ENCODE measurements at regions not wholly inside any gene's neighbourhood (a gene's known extent, or its start where the extent isn't known, plus 50 kb on each side); places are given as distances from the start of the nearest gene placed in this dataset.
"Not testable (repeated sequence)": the region's sequence is repeated elsewhere in the genome, so short reads cannot be mapped to it uniquely, and the experiment has no call there.

DNA sequence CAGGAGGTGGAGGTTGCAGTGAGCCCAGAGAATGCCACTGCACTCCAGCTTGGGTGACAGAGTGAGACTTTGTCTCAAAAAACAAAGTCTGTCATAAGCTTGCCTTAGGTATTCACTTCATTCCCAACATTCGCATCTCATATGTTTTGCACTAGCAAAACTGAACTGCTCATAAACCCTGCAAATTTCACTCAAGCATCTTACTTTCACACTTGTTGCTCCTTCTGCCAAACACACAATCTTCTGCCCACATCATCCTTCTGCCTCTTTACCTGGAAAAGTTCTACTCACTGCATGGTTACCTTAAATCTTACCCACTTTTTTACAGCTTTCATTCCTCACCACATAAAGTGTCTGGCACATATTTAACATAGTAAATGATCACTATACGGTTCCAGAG, 152.5 kb downstream of the USP22 start:
- Histone ChIP-seq H3K27me3 (no peaks in the 10 kb centered on the region), H3K36me3 (no peaks in the 10 kb centered on the region), H3K9me3 (ENCODE audit: low read depth) (no peaks in the 10 kb centered on the region), H3K4me3 (no peak overlapping the region), H3K27ac (no peak overlapping the region), H3K4me1 (ENCODE audit: low read depth) (no peaks in the 10 kb centered on the region)
- TF ChIP-seq, protein P1, sequence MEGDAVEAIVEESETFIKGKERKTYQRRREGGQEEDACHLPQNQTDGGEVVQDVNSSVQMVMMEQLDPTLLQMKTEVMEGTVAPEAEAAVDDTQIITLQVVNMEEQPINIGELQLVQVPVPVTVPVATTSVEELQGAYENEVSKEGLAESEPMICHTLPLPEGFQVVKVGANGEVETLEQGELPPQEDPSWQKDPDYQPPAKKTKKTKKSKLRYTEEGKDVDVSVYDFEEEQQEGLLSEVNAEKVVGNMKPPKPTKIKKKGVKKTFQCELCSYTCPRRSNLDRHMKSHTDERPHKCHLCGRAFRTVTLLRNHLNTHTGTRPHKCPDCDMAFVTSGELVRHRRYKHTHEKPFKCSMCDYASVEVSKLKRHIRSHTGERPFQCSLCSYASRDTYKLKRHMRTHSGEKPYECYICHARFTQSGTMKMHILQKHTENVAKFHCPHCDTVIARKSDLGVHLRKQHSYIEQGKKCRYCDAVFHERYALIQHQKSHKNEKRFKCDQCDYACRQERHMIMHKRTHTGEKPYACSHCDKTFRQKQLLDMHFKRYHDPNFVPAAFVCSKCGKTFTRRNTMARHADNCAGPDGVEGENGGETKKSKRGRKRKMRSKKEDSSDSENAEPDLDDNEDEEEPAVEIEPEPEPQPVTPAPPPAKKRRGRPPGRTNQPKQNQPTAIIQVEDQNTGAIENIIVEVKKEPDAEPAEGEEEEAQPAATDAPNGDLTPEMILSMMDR (IDR thresholded peaks at IDR 0.05; ENCODE audit: low read depth, low read length): no peak
- DNase-seq (ENCODE audit: low read depth in 1 of 2, low spot score in 1 of 2): no peak

DNA sequence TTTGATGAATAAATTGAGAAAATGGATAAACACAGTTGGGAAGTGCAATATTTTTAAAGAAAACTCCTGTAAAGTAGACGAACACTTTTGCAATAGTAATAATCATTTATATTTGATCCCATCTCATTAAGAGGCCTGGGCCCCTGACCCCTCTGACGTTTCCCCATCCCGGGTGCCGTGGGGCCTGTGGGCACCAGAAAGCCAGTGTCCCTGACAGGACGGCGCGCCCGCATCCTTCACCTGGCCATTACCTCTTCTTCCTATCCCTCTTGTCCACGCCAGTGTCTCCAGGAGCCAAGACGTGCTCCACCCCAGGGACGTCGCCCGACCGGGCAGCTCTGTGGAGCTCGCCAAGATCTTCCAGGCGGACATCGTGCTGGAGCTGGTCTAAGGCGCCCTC, 147.4 kb downstream of the USP22 start:
- not testable (repeated sequence) for H3K27me3 ChIP-seq; H3K9me3 ChIP-seq (ENCODE audit: low read depth); H3K27ac ChIP-seq; H3K36me3 ChIP-seq; DNase-seq (ENCODE audit: low read depth in 1 of 2, low spot score in 1 of 2); H3K4me1 ChIP-seq (ENCODE audit: low read depth); H3K4me3 ChIP-seq

DNA sequence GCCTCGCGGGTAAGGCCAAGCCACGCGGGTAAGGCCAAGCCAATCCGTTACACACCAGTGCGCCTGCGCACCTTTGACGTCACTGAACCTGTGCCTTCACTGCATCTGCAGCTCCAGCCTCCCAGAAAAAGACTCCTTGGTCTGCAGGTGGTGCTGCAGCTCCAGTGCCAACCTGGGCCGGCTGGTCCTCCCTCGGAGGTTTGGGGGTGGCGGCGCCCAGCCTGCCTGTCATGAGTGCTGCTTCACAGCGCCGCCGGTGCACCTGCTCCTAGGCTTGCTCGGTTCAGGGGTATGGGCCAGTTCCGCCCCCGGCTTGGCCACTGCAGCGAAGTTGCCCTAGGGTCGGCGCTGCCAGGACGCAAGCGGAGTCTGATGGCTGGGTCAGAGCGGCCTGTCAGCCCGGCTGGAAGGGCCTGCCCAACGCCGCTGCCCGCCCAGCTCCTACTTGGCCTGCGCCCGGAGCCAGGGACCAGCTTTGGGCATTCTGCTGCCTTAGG, 146.6 kb downstream of the USP22 start:
- H3K27ac ChIP-seq: no peak overlapping the region
- H3K4me1 ChIP-seq (ENCODE audit: low read depth): no peaks in the 10 kb centered on the region
- H3K36me3 ChIP-seq: peaks cover 4% of the 10 kb centered on the region
- H3K9me3 ChIP-seq (ENCODE audit: low read depth): no peaks in the 10 kb centered on the region
- TF ChIP-seq, protein P1 (IDR thresholded peaks at IDR 0.05; ENCODE audit: low read depth, low read length): peak; percentile 8
- peak in 1 of 2 donors; percentile 40 for DNase-seq (ENCODE audit: low read depth in 1 of 2, low spot score in 1 of 2)
- no peaks in the 10 kb centered on the region for H3K27me3 ChIP-seq
- no peak overlapping the region for H3K4me3 ChIP-seq

DNA sequence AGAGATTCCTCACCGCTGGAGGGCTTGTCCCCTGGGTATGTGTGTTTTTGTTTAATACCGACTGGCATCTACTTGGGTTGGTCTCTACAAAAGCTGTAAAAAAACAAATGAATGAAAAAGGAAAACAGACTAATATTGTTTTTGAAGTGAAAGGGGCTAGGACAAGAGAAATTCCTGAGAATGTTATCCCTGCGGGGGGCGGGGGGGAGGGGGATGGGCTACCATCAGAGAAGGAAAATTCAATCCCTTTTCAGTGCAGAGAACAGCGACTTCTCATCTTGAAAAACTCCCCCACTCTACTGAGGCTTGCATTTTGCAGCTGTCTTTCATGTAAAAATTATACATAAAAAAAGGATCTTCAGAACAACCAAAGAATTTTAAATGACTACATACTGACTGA, 144.1 kb downstream of the USP22 start:
- not testable (repeated sequence) for H3K4me1 ChIP-seq (ENCODE audit: low read depth); H3K27me3 ChIP-seq; H3K27ac ChIP-seq; H3K36me3 ChIP-seq; H3K9me3 ChIP-seq (ENCODE audit: low read depth); DNase-seq (ENCODE audit: low read depth in 1 of 2, low spot score in 1 of 2); H3K4me3 ChIP-seq

DNA sequence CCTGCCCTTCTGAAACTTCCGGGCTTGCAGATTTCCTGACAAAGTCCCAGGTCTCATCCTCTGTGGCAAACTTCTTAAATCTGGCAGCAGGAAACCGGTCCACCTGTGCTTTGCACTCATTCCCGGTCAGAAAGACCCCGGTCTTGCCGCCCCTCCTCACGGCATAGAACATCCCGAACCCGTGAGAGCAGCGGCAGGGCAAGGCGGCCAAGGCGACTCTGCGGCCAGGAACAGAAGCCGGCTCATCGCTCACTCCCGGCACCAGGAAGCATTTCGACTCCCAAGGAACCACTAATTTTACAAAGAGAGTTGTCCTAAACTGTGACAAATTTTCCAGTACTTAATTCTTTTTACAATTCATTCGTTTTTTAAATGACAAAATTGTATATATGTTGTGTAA, 140.3 kb downstream of the USP22 start:
- not testable (repeated sequence) for H3K4me1 ChIP-seq (ENCODE audit: low read depth); H3K27ac ChIP-seq; DNase-seq (ENCODE audit: low read depth in 1 of 2, low spot score in 1 of 2); H3K36me3 ChIP-seq; H3K9me3 ChIP-seq (ENCODE audit: low read depth); H3K27me3 ChIP-seq; H3K4me3 ChIP-seq

DNA sequence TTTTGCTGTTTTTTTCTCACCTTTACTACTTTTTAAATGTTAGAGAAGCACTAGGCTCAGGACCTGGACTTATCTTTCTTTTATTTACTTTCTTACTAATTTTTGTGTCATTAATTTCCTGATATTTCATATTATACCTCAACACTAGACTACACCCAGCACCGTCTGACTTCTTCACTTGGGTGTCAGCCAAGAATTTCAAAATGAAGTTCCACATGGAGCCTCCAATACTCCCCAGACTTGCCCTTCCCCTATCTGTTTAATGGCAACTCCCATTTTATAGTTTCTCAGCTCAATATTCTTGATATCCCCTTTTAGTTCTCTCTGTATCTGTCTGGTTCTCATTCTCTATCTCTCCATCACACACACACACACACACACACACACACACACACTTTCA, 139.3 kb downstream of the USP22 start:
- not testable (repeated sequence) for H3K27me3 ChIP-seq; H3K36me3 ChIP-seq; H3K4me1 ChIP-seq (ENCODE audit: low read depth); H3K27ac ChIP-seq; H3K9me3 ChIP-seq (ENCODE audit: low read depth); DNase-seq (ENCODE audit: low read depth in 1 of 2, low spot score in 1 of 2); H3K4me3 ChIP-seq

DNA sequence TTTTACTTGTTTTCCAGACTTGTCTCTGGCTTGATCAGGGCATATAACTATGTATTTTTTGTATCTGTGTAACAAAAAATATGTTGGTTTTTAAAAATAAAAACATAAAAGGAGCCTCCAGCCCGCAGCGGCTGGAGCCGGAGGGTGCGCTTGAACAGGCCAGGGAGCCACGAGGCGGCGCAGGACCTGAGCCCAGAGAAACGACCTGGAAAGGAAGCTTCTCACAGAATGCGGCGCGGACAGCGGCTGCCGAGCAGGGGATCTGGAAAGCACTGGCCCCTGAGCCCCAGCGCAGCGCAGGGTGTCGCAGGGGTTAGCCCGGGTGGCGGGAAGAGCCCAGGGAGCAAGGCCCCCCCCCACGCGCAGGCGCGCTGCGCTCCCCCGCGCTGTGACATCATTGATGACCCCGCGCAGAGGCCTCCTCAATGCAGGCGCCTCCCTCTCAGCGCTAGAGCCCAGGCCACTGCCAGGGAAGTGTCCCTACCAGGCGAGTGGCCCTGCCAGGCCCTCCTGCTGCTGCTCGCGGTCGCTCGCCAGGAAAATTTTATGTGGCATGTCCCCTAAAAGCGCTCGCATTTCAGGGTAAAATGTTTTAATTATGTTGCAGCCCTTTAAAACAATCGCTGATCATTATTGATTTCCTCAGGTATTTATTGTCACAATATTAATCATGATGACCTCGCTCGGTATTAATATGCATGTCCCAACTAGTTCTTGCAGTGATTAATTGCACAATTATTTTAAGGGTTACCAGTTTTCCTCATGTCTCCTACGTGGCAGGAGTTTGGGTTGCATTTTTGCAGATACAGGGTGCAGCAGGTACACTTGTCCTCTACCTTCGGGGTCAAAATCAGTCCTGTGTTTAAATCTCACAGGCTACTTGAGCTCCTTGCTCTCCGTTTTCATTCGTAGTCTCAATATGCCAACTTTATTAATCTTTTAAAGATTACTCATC, 134.2 kb downstream of the USP22 start:
- no peaks in the 10 kb centered on the region for H3K36me3 ChIP-seq
- H3K27ac ChIP-seq: peak overlapping the region; percentile 79
- peak overlapping the region; percentile 7 for H3K4me3 ChIP-seq
- no peaks in the 10 kb centered on the region for H3K9me3 ChIP-seq (ENCODE audit: low read depth)
- TF ChIP-seq, protein P1 (IDR thresholded peaks at IDR 0.05; ENCODE audit: low read depth, low read length): peak; percentile 79
- DNase-seq (ENCODE audit: low read depth in 1 of 2, low spot score in 1 of 2): peak; percentile 89 to 92
- H3K27me3 ChIP-seq: no peaks in the 10 kb centered on the region
- H3K4me1 ChIP-seq (ENCODE audit: low read depth): peaks cover 5% of the 10 kb centered on the region

Measured in cardiac muscle cell (in vitro differentiated cells and primary cell).